ENCODE measurements at regions not wholly inside any gene's neighbourhood (a gene's known extent, or its start where the extent isn't known, plus 50 kb on each side); places are given as distances from the start of the nearest gene placed in this dataset.

- BruUV-seq (replicated peaks) = no TSS peak
- no peak for TF ChIP-seq EZH2 (IDR thresholded peaks at IDR 0.05; ENCODE audit: low read depth)
- TF ChIP-seq CTCF (conservative IDR thresholded peaks at IDR 0.05) = no peak
- Histone ChIP-seq H3K27ac (no peak overlapping the region), H3K27me3 (ENCODE audit: insufficient read depth, low read depth) (peaks cover 3% of the 10 kb centered on the region), H2AFZ (no peak overlapping the region), H3K79me2 (ENCODE audit: low read depth) (no peaks in the 10 kb centered on the region), H3K36me3 (ENCODE audit: low read depth) (no peaks in the 10 kb centered on the region), H3K4me2 (no peak overlapping the region), H3K9me2 (ENCODE audit: insufficient read depth) (no peaks in the 10 kb centered on the region), H3K4me3 (no peak overlapping the region), H3K9me3 (ENCODE audit: insufficient read depth, low read depth) (no peaks in the 10 kb centered on the region), H3K4me1 (replicated peaks; ENCODE audit: insufficient read depth) (no peaks in the 10 kb centered on the region), H3F3A (ENCODE audit: insufficient read depth, low read depth) (no peaks in the 10 kb centered on the region), H4K20me1 (ENCODE audit: insufficient read depth) (no peaks in the 10 kb centered on the region)
- ChIA-PET POLR2A (ENCODE audit: unreplicated experiment) (no interaction called here), CTCF (no interaction called here)
- no peak for DNase-seq
- intact Hi-C loops (cut with micrococcal nuclease; ENCODE audit: unreplicated experiment) = no loop called here
Measured at GRCh38 chr14:89654998-89655397, 238.0 kb upstream of the FOXN3 start.

GRCh38 chr14:89652352-89652751 lies 235.3 kb upstream of the FOXN3 start:
- Histone ChIP-seq H3K27ac (no peak overlapping the region), H3K79me2 (ENCODE audit: low read depth) (no peaks in the 10 kb centered on the region), H3K9me3 (ENCODE audit: insufficient read depth, low read depth) (no peaks in the 10 kb centered on the region), H3K4me3 (no peak overlapping the region), H3K9me2 (ENCODE audit: insufficient read depth) (no peaks in the 10 kb centered on the region), H3K36me3 (ENCODE audit: low read depth) (no peaks in the 10 kb centered on the region), H3K27me3 (ENCODE audit: insufficient read depth, low read depth) (peaks cover 3% of the 10 kb centered on the region), H4K20me1 (ENCODE audit: insufficient read depth) (no peaks in the 10 kb centered on the region), H3K4me1 (replicated peaks; ENCODE audit: insufficient read depth) (no peaks in the 10 kb centered on the region), H3F3A (ENCODE audit: insufficient read depth, low read depth) (no peaks in the 10 kb centered on the region), H2AFZ (no peak overlapping the region), H3K4me2 (no peak overlapping the region)
- POLR2A ChIA-PET (ENCODE audit: unreplicated experiment) = no interaction called here
- no TSS peak for BruUV-seq (replicated peaks)
- CTCF ChIA-PET = no interaction called here
- no peak for DNase-seq
- TF ChIP-seq CTCF (conservative IDR thresholded peaks at IDR 0.05) (no peak), EZH2 (IDR thresholded peaks at IDR 0.05; ENCODE audit: low read depth) (no peak)
- intact Hi-C loops (cut with micrococcal nuclease; ENCODE audit: unreplicated experiment) = no loop called here

- Histone ChIP-seq H2AFZ (no peak overlapping the region), H3K79me2 (ENCODE audit: low read depth) (no peaks in the 10 kb centered on the region), H4K20me1 (ENCODE audit: insufficient read depth) (no peaks in the 10 kb centered on the region), H3K9me3 (ENCODE audit: insufficient read depth, low read depth) (no peaks in the 10 kb centered on the region), H3K4me2 (no peak overlapping the region), H3K4me3 (no peak overlapping the region), H3K27me3 (ENCODE audit: insufficient read depth, low read depth) (peaks cover 3% of the 10 kb centered on the region), H3F3A (ENCODE audit: insufficient read depth, low read depth) (no peaks in the 10 kb centered on the region), H3K27ac (no peak overlapping the region), H3K9me2 (ENCODE audit: insufficient read depth) (no peaks in the 10 kb centered on the region), H3K4me1 (replicated peaks; ENCODE audit: insufficient read depth) (no peaks in the 10 kb centered on the region), H3K36me3 (ENCODE audit: low read depth) (no peaks in the 10 kb centered on the region)
- no peak for DNase-seq
- TF ChIP-seq CTCF (conservative IDR thresholded peaks at IDR 0.05) (no peak), EZH2 (IDR thresholded peaks at IDR 0.05; ENCODE audit: low read depth) (no peak)
- BruUV-seq (replicated peaks) = no TSS peak
- ChIA-PET CTCF (no interaction called here), POLR2A (ENCODE audit: unreplicated experiment) (no interaction called here)
- intact Hi-C loops (cut with micrococcal nuclease; ENCODE audit: unreplicated experiment) = no loop called here
Measured at GRCh38 chr14:89651805-89652204, 234.8 kb upstream of the FOXN3 start.
